Ammon's horn (tissue), 1 donor: ENCODE measurements at regions not wholly inside any gene's neighbourhood (a gene's known extent, or its start where the extent isn't known, plus 50 kb on each side); places are given as distances from the start of the nearest gene placed in this dataset.

Experiments
- DNase-seq: peaks from one replicate; pipeline ENCODE4 v3.0.0-alpha.2; 2016; ENCODE audit warnings: low spot score

DNA sequence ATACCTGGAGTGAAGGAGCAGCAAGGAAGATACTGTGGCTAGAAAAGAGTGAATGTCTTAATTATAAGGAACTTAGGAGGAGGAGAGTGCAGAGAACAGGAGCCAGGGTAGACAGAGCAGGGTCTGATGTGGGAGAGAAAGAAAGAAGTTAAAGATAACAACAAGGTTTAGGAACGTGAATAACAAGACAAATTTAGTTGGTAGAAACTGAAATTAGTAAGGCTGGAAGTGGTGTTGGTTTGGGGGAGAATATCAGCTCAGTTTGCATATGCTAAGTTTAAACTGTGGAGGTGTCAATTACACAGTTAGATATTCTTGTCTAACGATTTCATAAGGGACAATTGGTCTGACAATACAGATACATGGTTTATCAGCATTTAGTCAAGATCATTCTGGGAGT lies 1123.7 kb upstream of the PABPC4L start:
- DNase-seq, result no peak

DNA sequence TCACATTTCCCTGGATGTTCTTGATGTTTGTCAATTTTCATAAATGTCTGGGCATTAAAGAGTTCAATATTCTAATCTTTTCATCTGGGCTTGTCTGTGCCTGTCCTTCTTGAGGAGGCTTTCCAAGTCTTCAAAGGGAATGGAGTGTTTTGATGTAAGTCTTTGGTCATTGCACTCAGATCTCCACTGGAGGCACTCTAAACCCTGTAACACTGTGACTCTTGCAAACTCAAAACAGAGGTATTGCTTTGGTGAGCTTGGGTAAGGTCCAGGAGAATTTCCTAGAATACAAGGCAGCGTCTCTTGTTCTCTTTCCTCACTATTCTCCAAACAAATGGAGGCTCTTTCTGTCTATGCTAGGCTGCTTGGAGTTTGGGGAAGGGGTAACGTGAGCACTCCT lies 1118.1 kb upstream of the PABPC4L start:
- no peak for DNase-seq

DNA sequence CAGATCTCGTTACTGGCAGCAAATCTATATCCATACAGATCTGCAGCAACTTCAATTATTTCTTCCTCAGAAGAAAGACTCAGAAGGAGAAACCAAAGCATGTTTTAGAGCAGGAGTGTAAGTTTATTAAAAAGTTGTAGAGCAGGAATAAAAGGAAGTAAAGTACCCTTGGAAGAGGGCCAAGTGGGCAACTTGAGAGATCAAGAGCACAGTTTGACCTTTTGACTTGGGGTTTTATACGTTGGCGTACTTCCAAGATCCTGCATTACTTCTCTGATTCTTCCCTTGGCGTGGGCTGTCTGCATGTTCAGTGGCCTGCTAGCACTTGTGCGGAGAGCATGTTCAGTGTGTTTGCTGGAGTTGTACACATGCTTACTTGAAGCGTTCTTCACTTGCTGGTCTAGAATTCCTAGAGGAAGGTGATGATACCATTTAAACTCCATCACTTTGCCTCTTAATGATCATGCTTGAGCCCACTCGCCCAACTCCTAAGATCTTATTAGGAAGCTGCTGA lies 1114.7 kb upstream of the PABPC4L start:
- no peak for DNase-seq

DNA sequence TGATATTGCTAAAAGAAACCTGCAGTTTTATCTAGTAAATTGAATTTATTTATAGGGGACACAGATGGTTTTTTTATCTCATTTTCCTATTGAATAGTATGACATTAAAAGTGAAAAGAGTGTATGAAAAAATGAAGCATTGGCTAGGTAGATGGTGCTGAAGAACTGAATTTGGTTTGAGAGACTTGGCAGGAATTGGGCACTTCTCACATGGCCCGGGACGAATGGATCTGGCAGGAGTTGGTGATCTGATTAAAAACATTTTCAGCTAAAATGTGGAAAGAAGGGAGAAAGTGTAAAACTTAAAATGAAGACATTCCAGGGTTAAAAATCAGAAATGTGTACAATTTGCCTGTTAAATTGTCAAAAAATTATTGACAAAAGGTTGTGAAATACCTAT lies 1088.5 kb upstream of the PABPC4L start:
- DNase-seq, result no peak

DNA sequence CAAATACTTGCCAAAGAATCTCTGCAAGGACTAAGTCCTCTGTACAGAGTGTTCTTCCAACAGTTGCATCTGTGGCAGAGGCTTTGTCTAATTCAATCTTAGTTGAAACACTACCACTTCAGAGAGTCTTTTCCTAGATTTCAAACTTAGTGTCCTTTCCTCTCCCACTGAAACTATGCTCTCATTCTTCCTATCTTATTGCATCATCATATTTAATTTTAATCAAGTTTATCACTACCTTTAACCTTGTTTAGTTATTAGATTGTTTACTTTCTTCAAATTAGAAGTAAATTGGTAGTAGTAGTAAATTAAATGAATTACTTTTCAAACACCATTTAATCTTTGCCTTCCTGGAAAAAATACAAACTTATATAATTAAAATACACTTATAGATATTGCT lies 1082.3 kb upstream of the PABPC4L start:
- no peak for DNase-seq

DNA sequence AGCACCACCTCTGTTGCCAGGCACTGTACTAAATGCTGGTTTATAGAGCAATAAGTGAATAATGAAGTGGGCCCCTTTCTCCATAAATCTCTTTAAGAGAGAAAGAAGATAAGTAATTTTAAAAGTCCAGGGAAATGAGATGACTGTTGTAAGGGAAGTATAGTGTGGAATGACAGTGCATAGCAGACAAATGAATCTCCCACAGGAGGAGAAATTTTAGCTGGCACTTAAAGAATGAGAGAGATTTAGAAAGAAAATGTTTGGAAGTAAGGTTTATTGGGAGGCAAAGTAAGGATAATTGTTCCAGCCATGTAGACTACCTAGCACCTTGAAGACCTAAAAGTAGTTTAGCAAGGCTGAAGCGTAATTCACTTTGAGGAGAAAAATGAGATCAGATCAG lies 1081.1 kb upstream of the PABPC4L start:
- no peak for DNase-seq

DNA sequence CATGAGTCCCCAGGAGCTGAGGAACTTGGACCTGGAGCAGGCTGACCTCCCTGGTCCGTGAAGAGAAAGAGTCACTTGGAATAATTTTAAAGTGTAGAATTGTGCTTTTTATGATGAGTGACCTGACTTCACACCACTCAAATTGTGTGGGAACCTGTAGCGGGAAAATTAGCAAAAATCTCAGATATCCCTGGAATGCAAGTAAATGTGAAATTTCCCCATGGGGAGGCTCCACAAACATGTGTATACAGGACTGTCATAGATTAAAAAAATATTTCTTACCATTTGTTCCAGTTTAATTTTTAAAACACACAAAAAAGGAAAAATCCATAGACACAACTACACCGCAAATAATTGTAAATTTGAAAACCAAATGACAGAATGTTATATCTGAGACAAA lies 1079.6 kb upstream of the PABPC4L start:
- DNase-seq, result no peak

DNA sequence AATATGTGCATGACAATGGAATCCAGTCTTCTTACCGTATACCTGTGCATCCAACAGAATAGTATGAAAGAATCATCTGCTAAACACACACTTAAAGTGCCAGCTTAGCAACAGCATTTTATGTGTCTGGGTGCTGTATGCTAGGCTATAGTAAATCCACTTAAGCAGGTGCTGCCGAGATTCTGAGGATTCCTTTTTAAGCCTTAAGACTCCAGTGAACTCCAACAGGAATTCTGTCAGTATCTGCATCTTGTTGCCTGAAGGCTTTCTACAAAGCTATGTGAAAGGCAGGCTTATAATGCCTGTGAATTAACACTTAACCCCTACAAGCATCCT lies 1076.4 kb upstream of the PABPC4L start:
- no peak for DNase-seq

DNA sequence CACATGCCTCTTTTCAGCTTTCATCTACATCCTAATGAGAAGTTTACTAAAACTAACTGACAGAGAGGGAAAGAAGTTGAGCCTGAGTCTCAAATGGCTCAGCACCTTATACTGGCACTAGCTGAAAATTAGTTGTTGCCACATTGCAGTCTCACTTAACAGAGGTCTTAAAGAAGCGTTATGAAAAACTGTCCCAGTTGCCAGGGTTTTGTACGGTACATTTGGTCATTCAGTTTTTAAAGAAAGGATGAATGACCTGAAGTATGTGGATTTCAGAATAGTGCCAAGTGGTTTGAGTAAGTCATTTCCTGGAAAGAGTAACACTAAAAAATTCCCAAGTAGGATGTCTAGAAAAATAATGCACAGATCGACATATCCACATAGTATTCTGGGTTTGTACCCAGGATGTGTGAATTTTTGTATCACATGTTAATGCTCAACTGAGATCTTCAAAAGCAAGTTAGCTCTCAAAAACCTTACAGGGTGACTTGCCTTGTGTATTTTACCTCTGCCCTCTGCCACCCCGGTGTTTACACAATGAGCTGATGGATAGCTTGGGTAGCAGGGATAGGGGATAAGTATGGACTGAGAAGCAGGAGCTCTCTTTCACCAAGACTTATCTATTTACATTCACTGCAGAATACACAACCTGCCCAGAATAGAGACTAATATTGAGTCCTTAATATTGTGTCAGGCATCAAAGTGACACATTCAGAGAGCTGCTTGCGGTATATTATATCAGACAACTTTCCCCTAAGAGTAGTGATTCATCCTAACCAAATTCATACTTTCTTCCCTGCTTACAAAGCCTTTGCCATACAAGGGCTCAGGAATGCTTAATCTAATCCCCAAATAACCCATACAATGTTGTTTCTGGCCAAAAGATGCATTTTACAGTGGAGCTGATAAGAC lies 1075.7 kb upstream of the PABPC4L start:
- no peak for DNase-seq

DNA sequence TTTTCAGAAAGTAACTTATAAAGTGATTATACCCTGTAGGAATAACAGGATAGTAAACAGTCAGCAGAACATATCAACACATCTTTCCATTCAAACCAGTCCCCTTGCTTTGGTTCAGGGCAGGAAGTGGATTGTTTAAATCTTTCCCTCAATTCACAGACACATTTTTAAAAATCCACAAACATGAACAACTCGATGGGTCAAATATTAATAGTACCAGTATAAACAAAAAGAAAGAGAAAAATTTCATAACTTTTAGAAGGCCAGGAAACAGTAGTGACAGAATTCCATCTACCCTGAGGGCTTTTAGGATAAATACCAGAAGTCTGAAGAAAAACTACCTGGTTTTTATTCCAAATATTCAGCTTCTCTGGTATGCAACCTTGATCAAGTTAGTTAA lies 1072.8 kb upstream of the PABPC4L start:
- no peak for DNase-seq

DNA sequence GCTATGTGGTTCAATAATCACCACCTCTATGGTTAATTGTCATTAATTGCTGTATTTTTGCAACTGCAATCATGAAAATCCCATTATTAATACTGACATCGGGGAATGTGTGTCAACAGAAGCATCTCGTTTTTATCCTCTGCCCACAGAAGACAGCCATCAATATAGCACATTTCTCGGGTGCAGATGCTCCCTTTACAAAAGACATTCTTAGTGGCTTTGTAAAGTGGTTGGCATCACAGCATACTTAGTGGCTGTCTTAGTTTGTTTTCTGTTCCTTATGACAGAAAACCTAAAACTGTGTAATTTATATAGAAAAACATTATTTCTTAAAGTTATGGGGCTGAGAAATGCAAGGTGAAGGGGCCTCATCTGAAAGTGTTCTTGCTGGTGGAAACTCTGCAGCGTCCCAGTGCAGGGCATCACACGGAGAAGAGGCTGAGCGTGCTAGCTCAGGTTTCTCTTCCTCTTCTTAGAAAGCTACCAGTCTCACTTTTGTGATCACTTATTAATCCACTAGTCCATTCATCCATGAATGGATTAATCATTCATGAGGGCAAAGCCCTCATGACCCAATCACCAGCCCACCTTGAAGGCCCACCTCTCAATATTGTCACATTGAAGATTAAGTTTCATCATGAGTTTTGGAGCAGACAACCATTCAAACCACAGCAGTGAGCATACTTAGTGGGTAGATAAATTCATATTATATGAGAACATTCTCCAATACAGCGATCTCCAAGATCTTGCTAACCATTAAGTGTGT lies 1067.7 kb upstream of the PABPC4L start:
- DNase-seq, result no peak

DNA sequence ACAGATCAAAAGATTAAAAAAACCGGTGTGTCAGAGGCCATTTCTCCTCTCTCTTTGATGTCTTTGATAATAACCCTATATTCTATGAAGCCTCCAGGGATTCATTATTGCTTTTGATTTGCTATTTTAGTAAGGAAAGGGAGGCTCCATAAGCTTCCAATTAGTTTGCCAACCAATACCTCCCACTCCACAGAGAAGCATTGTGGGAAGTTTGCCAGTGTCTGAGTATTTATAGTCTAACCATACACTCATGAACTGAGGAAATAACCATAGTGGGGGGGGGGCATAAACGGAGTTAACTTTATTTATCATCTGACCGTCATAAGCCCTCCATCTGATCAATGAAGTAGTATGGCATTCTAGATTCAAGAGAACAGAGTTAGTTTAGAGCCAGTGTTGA lies 1066.8 kb upstream of the PABPC4L start:
- no peak for DNase-seq

DNA sequence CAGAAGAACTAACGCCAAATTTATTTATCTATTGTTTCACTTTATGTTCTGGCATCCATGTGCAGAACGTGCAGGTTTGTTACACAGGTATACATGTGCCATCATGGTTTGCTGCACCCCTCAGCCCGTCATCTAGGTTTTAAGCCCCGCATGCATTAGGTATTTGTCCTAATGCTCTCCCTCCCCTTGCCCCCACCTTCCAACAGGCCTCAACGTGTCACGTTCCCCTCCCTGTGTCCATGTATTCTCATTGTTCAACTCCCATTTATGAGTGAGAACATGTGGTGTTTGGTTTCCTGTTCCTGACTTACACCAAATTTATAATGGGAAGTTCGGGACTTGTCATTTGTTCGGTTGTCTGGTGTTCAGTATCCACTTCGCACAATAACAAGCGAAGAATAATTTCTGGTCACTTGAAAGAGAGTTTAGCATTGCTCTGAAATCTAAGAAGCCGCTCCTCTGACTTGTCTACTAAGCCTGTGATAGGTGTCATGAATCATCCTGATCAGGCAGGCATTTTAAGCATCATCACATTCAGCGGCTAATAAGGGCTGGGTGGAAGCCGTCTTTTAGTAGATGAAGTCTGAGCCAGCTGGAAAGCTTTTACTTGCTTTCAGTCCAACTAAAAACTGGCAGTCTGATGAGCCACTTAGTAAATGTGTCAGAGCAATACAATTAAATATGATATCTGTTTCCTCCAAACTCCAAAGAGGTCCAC lies 1065.7 kb upstream of the PABPC4L start:
- peak; percentile 22 for DNase-seq

DNA sequence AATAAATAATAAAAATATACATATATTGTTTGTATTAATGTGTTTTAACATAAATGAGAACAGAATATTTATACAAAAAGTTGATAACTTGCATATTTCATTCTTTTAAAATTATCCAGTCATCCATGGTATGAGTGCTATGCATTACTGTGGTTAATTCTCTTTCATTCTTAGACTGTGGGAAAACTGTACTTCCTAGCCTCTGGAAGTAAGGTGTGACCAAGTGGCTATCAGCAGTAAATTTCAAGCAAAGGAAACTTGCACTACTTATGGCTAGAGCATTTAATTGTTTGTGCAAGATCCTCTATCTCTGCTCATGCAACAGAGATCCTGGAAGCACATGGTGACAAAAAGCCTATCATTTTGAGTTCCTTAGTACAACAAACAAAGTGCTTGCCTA lies 1054.5 kb upstream of the PABPC4L start:
- DNase-seq, result no peak

DNA sequence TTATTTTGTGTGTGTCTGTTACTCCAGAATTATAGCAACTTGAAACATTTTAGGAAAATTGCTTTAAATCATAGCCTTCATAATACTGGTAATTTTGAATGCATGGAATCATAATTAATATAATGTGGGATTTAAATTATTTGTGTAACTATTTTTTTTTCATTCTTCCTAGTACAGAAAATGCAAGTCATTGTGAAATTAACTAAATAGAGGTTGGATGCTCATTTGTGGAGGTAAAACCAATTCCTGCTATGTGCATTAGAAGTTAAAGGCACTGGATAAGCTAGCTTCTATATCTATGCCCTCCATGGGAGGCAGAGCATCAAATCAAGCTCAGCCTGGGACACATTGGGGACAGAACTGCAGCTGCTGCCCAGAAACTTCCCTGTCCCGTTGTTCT lies 1048.5 kb upstream of the PABPC4L start:
- DNase-seq, result no peak

DNA sequence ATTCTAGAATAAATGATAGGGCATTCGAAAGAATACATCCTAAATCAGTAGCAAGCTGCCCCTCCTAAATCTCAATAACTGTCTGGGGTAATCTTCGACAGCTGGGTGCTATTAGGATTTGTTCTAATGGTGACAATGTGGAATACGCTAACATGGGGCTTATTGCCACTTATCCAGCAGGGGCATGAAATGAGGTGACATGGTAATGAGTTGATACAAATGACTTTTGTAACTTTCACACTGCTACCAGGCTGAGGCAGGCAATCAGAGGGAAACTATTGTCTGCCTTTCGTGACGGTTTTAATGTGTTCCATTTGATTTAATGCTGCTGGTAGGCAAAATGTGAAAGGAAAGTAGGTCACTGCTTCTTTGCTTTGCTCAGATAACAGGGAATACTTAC lies 1047.4 kb upstream of the PABPC4L start:
- DNase-seq, result no peak

DNA sequence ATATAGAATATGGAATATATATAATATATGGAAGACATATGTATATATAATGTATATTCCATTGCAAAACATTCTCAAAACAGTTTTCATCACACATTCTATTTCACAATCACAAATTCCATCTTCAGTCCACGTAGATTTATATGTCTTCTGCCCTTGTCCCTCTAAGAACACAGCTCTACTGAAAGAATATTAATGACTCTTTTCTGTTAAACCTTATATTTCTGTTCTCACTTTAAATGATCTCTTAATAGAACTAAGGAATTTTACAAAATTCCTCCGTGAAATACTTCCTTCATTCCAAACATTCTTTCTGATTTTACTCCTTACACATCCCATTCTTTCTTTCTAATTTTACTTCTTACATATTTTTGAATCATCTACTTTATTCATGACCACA lies 1043.1 kb upstream of the PABPC4L start:
- no peak for DNase-seq

DNA sequence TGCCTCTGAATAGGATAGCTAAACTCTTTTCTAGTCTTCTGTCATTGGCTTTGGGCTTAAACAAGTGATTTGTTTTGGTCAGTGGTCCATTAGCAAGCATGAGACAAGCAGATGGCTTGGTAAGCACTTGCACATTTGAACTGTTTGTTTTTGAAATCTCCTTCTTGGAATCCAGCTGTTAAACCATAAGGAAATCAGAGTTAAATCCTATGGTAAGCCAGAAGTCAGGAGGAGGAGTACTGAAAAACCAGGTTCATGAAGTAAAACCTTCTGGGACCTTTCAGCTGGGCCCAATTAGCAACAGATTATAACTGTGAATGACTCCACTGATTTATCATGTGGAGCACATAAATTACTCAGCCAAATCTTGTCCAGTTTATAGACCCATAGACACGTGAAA lies 1042.5 kb upstream of the PABPC4L start:
- DNase-seq, result no peak

DNA sequence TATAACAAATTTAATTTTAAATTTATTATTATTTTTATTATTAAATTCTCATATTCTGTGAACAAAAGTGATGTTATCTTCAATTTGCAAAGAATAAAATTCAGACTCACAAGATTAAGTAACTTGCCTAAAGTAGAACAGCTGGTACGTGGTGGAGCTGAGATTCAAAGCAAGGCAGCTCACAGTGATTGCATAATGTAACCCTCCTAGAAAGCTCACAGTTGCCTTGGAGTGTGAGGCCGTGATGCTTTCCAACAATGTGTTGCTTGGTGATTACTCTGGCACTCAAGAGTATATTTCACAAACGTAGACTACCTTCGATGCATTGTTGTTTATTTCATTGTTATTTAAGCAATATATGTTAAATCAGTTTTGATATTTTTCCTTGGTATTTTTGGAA lies 1039.2 kb upstream of the PABPC4L start:
- DNase-seq, result peak; percentile 65

DNA sequence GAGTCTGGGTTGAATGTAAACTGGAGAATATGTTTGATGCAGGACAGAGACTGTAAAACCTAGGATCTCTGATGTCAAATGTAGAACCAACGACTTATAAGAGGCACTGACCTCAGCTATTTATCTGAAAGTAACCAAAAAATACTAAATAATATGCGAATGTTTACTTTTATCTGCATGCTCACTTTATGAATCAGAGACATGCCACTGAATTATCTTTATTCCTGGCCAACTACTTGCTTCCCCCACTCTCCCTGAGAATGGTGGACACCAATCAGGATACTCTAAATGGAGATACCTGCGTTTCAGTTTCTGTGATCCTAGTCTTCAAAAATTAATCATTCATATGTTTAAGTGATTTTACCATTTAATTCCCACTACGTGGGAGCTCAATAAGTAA lies 1038.4 kb upstream of the PABPC4L start:
- DNase-seq, result no peak

DNA sequence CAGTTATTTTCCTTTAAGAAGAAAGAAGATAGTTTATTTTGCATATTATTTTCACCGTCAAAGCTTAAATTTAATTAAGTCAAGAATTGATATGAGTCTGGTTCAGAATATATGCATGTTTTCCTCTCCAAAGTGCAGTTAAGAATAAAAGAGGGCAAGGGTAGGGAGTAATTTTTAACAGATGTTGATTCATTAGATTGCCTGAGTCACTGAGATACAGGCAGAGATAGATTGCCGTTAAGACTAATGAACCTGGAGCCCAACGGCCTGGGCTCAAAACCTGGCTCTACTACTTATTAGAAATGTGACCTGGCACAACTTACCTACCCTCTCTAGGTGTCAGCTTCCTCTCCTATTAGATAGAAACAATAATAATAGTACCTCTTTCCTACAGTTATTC lies 1037.4 kb upstream of the PABPC4L start:
- no peak for DNase-seq

DNA sequence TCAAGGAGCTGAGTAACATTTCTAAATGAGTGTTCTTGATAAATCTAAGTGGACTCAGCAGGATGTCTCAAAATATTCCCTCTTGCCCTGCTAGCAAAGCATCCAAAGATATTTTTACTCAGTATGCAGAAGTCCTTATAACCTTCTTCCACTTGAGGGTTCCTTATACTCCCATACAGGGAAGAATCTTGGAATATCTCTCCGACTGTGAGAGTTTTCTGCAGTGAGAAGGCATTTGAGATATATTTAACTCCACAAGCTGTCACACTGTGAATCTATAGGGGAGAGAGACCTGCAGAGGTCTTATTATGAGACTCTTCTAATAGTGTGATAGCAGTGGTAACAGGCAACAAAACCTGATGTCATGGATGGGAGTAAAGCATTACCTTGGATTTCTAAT lies 1034.5 kb upstream of the PABPC4L start:
- DNase-seq, result no peak

DNA sequence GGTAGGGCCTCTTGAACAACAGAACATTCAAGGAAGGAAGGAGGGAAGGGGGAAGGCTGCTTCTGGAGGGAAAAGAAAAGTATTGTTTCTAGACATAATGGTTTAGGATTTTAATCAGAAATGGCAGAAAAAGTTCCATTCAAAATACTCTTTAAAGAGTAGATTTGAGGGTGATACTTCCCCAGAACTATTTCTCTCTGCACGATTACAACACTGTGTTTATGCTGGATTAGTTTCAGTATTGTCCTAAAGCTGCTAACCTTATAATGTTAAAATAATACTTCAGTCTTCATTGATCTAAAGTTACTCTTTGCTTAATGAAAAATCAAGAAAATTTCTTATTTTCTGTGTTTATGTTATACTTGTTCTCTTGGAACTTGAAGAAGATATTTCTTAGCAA lies 1026.3 kb upstream of the PABPC4L start:
- DNase-seq, result no peak
